IMR-90 (cell line): ENCODE measurements at regions not wholly inside any gene's neighbourhood (a gene's known extent, or its start where the extent isn't known, plus 50 kb on each side); places are given as distances from the start of the nearest gene placed in this dataset.

Experiments used
- BHLHE40 ChIP-seq: fragments of 150-350 bp; IDR thresholded peaks from 2 replicates; pipeline ENCODE4 v1.6.1; 2016; ENCODE audit warnings: mild to moderate bottlenecking, low read depth, low read length
- CEBPB ChIP-seq: IDR thresholded peaks from 2 replicates; pipeline ENCODE4 v1.6.1; 2012; ENCODE audit warnings: low read depth, low read length, improper control_type of control experiment
- POLR2A ChIP-seq: IDR thresholded peaks from 2 replicates; pipeline ENCODE4 v1.6.1; 2012; ENCODE audit warnings: mild to moderate bottlenecking, low read depth, low read length
- SMC3 ChIP-seq: fragments of 150-350 bp; IDR thresholded peaks from 2 replicates; pipeline ENCODE4 v1.6.1; 2016; ENCODE audit warnings: low read depth, mild to moderate bottlenecking, antibody characterized with exemption, low read length, moderate library complexity
- TF ChIP-seq, protein P1 (sequence below): conservative IDR thresholded peaks from 2 replicates; pipeline ENCODE4 v1.5.1; 2012; ENCODE audit warnings: mild to moderate bottlenecking, low read depth, low read length, improper control_type of control experiment

DNA sequence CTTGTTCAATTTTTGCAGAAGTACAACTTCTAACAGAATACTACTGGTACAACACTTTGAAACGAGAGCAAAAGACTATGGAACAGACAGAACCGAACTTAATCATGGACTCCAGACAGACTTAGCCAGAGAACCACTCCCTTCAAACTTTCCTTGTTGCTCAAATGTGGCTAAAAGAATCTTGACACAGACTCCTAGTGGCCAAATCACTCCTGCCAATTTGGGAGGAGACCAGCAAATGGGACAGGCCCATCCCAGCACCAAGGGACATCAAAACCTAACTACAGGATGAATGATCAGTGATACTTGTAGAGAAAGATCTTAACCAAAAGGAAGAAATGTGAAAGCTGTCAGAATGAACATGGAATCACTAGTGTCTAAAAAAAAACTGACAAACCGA lies 154.0 kb downstream of the MATN1 start:
- TF ChIP-seq SMC3 (no peak), CEBPB (no peak), BHLHE40 (no peak), POLR2A (no peak)
- TF ChIP-seq, protein P1, sequence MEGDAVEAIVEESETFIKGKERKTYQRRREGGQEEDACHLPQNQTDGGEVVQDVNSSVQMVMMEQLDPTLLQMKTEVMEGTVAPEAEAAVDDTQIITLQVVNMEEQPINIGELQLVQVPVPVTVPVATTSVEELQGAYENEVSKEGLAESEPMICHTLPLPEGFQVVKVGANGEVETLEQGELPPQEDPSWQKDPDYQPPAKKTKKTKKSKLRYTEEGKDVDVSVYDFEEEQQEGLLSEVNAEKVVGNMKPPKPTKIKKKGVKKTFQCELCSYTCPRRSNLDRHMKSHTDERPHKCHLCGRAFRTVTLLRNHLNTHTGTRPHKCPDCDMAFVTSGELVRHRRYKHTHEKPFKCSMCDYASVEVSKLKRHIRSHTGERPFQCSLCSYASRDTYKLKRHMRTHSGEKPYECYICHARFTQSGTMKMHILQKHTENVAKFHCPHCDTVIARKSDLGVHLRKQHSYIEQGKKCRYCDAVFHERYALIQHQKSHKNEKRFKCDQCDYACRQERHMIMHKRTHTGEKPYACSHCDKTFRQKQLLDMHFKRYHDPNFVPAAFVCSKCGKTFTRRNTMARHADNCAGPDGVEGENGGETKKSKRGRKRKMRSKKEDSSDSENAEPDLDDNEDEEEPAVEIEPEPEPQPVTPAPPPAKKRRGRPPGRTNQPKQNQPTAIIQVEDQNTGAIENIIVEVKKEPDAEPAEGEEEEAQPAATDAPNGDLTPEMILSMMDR, result no peak
